ENCODE measurements at regions not wholly inside any gene's neighbourhood (a gene's known extent, or its start where the extent isn't known, plus 50 kb on each side); places are given as distances from the start of the nearest gene placed in this dataset.

DNA sequence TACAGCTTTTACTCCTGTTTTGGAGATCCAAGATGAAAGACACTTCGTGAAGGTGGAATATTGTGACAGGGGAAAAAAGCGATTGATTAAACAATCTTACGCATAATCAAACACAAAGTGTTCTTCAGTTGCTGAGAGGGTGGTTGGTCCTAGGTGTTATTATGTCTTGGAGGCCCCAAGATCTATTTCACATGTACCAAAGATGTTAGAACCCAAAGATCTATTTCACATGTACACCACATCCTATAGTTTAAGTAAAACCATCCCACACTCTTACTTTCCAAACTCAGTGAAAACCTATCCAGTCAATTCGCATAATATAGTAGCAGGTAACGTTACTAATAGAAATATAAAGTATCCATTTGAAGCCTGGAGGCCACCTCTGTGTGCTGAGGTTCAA, 242.6 kb upstream of the MAF start:
- TF ChIP-seq, protein P1, sequence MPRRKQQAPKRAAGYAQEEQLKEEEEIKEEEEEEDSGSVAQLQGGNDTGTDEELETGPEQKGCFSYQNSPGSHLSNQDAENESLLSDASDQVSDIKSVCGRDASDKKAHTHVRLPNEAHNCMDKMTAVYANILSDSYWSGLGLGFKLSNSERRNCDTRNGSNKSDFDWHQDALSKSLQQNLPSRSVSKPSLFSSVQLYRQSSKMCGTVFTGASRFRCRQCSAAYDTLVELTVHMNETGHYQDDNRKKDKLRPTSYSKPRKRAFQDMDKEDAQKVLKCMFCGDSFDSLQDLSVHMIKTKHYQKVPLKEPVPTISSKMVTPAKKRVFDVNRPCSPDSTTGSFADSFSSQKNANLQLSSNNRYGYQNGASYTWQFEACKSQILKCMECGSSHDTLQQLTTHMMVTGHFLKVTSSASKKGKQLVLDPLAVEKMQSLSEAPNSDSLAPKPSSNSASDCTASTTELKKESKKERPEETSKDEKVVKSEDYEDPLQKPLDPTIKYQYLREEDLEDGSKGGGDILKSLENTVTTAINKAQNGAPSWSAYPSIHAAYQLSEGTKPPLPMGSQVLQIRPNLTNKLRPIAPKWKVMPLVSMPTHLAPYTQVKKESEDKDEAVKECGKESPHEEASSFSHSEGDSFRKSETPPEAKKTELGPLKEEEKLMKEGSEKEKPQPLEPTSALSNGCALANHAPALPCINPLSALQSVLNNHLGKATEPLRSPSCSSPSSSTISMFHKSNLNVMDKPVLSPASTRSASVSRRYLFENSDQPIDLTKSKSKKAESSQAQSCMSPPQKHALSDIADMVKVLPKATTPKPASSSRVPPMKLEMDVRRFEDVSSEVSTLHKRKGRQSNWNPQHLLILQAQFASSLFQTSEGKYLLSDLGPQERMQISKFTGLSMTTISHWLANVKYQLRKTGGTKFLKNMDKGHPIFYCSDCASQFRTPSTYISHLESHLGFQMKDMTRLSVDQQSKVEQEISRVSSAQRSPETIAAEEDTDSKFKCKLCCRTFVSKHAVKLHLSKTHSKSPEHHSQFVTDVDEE (CRISPR knock-in tag; IDR thresholded peaks at IDR 0.05), result no peak
- TF ChIP-seq, protein P2, sequence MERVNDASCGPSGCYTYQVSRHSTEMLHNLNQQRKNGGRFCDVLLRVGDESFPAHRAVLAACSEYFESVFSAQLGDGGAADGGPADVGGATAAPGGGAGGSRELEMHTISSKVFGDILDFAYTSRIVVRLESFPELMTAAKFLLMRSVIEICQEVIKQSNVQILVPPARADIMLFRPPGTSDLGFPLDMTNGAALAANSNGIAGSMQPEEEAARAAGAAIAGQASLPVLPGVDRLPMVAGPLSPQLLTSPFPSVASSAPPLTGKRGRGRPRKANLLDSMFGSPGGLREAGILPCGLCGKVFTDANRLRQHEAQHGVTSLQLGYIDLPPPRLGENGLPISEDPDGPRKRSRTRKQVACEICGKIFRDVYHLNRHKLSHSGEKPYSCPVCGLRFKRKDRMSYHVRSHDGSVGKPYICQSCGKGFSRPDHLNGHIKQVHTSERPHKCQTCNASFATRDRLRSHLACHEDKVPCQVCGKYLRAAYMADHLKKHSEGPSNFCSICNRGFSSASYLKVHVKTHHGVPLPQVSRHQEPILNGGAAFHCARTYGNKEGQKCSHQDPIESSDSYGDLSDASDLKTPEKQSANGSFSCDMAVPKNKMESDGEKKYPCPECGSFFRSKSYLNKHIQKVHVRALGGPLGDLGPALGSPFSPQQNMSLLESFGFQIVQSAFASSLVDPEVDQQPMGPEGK (CRISPR knock-in tag; IDR thresholded peaks at IDR 0.05; ENCODE audit: borderline replicate concordance), result no peak
- TF ChIP-seq ZFP30 (CRISPR knock-in tag; IDR thresholded peaks at IDR 0.05) (no peak), BACH2 (CRISPR knock-in tag; IDR thresholded peaks at IDR 0.05; ENCODE audit: borderline replicate concordance) (no peak), ZFP3 (CRISPR knock-in tag; IDR thresholded peaks at IDR 0.05) (no peak), ESRRG (CRISPR knock-in tag; IDR thresholded peaks at IDR 0.05) (no peak), ZNF8 (CRISPR knock-in tag; IDR thresholded peaks at IDR 0.05) (no peak), ZC3H10 (CRISPR knock-in tag; IDR thresholded peaks at IDR 0.05) (no peak), CSDC2 (CRISPR knock-in tag; IDR thresholded peaks at IDR 0.05) (no peak), SNAI2 (CRISPR knock-in tag; IDR thresholded peaks at IDR 0.05) (no peak), PPARA (CRISPR knock-in tag; IDR thresholded peaks at IDR 0.05; ENCODE audit: borderline replicate concordance) (no peak)
- TF ChIP-seq, protein P3, sequence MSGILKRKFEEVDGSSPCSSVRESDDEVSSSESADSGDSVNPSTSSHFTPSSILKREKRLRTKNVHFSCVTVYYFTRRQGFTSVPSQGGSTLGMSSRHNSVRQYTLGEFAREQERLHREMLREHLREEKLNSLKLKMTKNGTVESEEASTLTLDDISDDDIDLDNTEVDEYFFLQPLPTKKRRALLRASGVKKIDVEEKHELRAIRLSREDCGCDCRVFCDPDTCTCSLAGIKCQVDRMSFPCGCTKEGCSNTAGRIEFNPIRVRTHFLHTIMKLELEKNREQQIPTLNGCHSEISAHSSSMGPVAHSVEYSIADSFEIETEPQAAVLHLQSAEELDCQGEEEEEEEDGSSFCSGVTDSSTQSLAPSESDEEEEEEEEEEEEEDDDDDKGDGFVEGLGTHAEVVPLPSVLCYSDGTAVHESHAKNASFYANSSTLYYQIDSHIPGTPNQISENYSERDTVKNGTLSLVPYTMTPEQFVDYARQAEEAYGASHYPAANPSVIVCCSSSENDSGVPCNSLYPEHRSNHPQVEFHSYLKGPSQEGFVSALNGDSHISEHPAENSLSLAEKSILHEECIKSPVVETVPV (CRISPR knock-in tag; IDR thresholded peaks at IDR 0.05), result no peak
- TF ChIP-seq, protein P4, sequence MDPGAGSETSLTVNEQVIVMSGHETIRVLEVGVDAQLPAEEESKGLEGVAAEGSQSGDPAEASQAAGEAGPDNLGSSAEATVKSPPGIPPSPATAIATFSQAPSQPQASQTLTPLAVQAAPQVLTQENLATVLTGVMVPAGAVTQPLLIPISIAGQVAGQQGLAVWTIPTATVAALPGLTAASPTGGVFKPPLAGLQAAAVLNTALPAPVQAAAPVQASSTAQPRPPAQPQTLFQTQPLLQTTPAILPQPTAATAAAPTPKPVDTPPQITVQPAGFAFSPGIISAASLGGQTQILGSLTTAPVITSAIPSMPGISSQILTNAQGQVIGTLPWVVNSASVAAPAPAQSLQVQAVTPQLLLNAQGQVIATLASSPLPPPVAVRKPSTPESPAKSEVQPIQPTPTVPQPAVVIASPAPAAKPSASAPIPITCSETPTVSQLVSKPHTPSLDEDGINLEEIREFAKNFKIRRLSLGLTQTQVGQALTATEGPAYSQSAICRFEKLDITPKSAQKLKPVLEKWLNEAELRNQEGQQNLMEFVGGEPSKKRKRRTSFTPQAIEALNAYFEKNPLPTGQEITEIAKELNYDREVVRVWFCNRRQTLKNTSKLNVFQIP (CRISPR knock-in tag; IDR thresholded peaks at IDR 0.05; ENCODE audit: borderline replicate concordance, low read depth), result no peak
- TF ChIP-seq, protein P5, sequence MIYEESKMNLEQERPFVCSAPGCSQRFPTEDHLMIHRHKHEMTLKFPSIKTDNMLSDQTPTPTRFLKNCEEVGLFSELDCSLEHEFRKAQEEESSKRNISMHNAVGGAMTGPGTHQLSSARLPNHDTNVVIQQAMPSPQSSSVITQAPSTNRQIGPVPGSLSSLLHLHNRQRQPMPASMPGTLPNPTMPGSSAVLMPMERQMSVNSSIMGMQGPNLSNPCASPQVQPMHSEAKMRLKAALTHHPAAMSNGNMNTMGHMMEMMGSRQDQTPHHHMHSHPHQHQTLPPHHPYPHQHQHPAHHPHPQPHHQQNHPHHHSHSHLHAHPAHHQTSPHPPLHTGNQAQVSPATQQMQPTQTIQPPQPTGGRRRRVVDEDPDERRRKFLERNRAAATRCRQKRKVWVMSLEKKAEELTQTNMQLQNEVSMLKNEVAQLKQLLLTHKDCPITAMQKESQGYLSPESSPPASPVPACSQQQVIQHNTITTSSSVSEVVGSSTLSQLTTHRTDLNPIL (CRISPR knock-in tag; IDR thresholded peaks at IDR 0.05; ENCODE audit: low read depth), result no peak
